Midbrain (tissue), 1 donor: ENCODE measurements at regions not wholly inside any gene's neighbourhood (a gene's known extent, or its start where the extent isn't known, plus 50 kb on each side); places are given as distances from the start of the nearest gene placed in this dataset.
"Not testable (repeated sequence)": the region's sequence is repeated elsewhere in the genome, so short reads cannot be mapped to it uniquely, and the experiment has no call there.

Experiments used
- DNase-seq: peaks from one replicate; lab custom pipeline; 2025; lab: John Stamatoyannopoulos, UW

GRCh38 chrX:39472161-39472560 lies 625.6 kb downstream of the BCOR start:
- DNase-seq = no peak

GRCh38 chrX:39473812-39474211 lies 623.9 kb downstream of the BCOR start:
- no peak for DNase-seq

GRCh38 chrX:39475372-39475771 lies 622.4 kb downstream of the BCOR start:
- no peak for DNase-seq

GRCh38 chrX:39476604-39477021 lies 621.1 kb downstream of the BCOR start:
- DNase-seq = no peak

GRCh38 chrX:39477031-39477761 lies 620.6 kb downstream of the BCOR start:
- no peak for DNase-seq

- no peak for DNase-seq
These were observed 620.0 kb downstream of the BCOR start for GRCh38 chrX:39477762-39478120.

GRCh38 chrX:39479856-39480255 lies 617.9 kb downstream of the BCOR start:
- DNase-seq = no peak

GRCh38 chrX:39480963-39481362 lies 616.8 kb downstream of the BCOR start:
- no peak for DNase-seq

- DNase-seq = no peak
These were observed 616.1 kb downstream of the BCOR start for GRCh38 chrX:39481621-39482020.

GRCh38 chrX:39484159-39485068 lies 613.3 kb downstream of the BCOR start:
- peak; percentile 3 for DNase-seq

GRCh38 chrX:39487166-39487968 lies 610.4 kb downstream of the BCOR start:
- no peak for DNase-seq

GRCh38 chrX:39487969-39488330 lies 609.8 kb downstream of the BCOR start:
- DNase-seq = no peak

GRCh38 chrX:39491548-39492297 lies 606.0 kb downstream of the BCOR start:
- DNase-seq = no peak

- DNase-seq = peak; percentile 5
These were observed 605.1 kb downstream of the BCOR start for GRCh38 chrX:39492497-39493162.

GRCh38 chrX:39493168-39493567 lies 604.6 kb downstream of the BCOR start:
- DNase-seq = no peak

- DNase-seq = not testable (repeated sequence)
These were observed 600.6 kb downstream of the BCOR start for GRCh38 chrX:39497117-39497516.

GRCh38 chrX:39497702-39498265 lies 600.0 kb downstream of the BCOR start:
- DNase-seq = no peak

- no peak for DNase-seq
These were observed 597.8 kb downstream of the BCOR start for GRCh38 chrX:39499996-39500395.

- no peak for DNase-seq
These were observed 595.9 kb downstream of the BCOR start for GRCh38 chrX:39501822-39502221.

- no peak for DNase-seq
These were observed 595.3 kb downstream of the BCOR start for GRCh38 chrX:39502486-39502885.

- no peak for DNase-seq
These were observed 593.5 kb downstream of the BCOR start for GRCh38 chrX:39504227-39504626.
